Chondrocyte (in vitro differentiated cells): ENCODE measurements at regions not wholly inside any gene's neighbourhood (a gene's known extent, or its start where the extent isn't known, plus 50 kb on each side); places are given as distances from the start of the nearest gene placed in this dataset.

ENCODE experiments used
- DNase-seq: peaks from one replicate; pipeline ENCODE4 v3.0.0; 2021; ENCODE audit warnings: mixed read lengths, low spot score
- H3K27ac Mint-ChIP-seq: one replicate; pipeline ENCODE4 v1.8.0; 2021; ENCODE audit warnings: mild to moderate bottlenecking, moderate library complexity, mixed read lengths; ENCODE audit not compliant: unreplicated experiment
- H3K27me3 Mint-ChIP-seq: 2 replicates; pipeline ENCODE4 v1.8.0; 2021; ENCODE audit warnings: low read depth, mixed read lengths
- H3K36me3 Mint-ChIP-seq: 2 replicates; pipeline ENCODE4 v1.8.0; 2021; ENCODE audit warnings: low read depth, mixed read lengths
- H3K4me1 Mint-ChIP-seq: 2 replicates; pipeline ENCODE4 v1.8.0; 2021; ENCODE audit warnings: low read depth, mild to moderate bottlenecking, mixed read lengths
- H3K4me3 Mint-ChIP-seq: one replicate; pipeline ENCODE4 v1.8.0; 2021; ENCODE audit warnings: mild to moderate bottlenecking, moderate library complexity, mixed read lengths; ENCODE audit not compliant: unreplicated experiment
- H3K9me3 Mint-ChIP-seq: 2 replicates; pipeline ENCODE4 v1.8.0; 2021; ENCODE audit warnings: low read depth, mixed read lengths
- CTCF ChIP-seq: fragments of 200-600 bp; sonication (generic); IDR thresholded peaks from 2 replicates; pipeline ENCODE4 v1.5.0; 2021; ENCODE audit warnings: antibody characterized with exemption, mild to moderate bottlenecking, moderate library complexity

DNA sequence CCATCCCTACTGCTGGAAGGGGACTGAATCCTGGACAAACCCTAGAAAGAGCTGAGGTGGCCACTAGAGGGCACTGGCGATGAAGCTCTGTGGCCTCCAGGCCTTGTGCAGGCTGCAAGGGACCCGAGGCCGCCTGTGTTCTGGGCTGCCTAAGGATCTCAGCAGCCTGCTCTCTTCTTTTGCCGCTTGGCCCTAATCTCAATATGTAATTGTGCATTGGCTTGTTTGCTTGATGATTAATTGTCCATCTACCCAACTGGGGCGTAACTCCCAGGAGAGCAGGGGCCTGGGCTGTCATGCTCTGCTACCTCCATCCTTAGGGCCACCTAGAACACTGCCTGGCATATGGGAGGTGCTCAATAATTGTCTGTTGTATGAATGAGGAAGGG lies 73.8 kb downstream of the SYNE3 start:
- no peak overlapping the region for H3K4me3 Mint-ChIP-seq
- H3K4me1 Mint-ChIP-seq = peaks cover 29% of the 10 kb centered on the region
- no peaks in the 10 kb centered on the region for H3K27me3 Mint-ChIP-seq
- no peak for DNase-seq
- TF ChIP-seq CTCF = peak; percentile 94
- H3K27ac Mint-ChIP-seq = no peak overlapping the region
- no peaks in the 10 kb centered on the region for H3K9me3 Mint-ChIP-seq
- H3K36me3 Mint-ChIP-seq = peaks cover 13% of the 10 kb centered on the region

- no peak for TF ChIP-seq CTCF
- no peaks in the 10 kb centered on the region for H3K27me3 Mint-ChIP-seq
- no peaks in the 10 kb centered on the region for H3K9me3 Mint-ChIP-seq
- H3K27ac Mint-ChIP-seq = no peak overlapping the region
- peaks cover 14% of the 10 kb centered on the region for H3K36me3 Mint-ChIP-seq
- peaks cover 29% of the 10 kb centered on the region for H3K4me1 Mint-ChIP-seq
- H3K4me3 Mint-ChIP-seq = no peak overlapping the region
- no peak for DNase-seq
These were observed 74.3 kb downstream of the SYNE3 start for GRCh38 chr14:95442016-95442632.

- H3K27me3 Mint-ChIP-seq = no peaks in the 10 kb centered on the region
- H3K36me3 Mint-ChIP-seq = peaks cover 18% of the 10 kb centered on the region
- TF ChIP-seq CTCF = no peak
- H3K4me1 Mint-ChIP-seq = peaks cover 29% of the 10 kb centered on the region
- no peak overlapping the region for H3K4me3 Mint-ChIP-seq
- DNase-seq = no peak
- no peaks in the 10 kb centered on the region for H3K9me3 Mint-ChIP-seq
- peak overlapping the region; percentile 86 for H3K27ac Mint-ChIP-seq
These were observed 75.5 kb downstream of the SYNE3 start for GRCh38 chr14:95440951-95441350.

DNA sequence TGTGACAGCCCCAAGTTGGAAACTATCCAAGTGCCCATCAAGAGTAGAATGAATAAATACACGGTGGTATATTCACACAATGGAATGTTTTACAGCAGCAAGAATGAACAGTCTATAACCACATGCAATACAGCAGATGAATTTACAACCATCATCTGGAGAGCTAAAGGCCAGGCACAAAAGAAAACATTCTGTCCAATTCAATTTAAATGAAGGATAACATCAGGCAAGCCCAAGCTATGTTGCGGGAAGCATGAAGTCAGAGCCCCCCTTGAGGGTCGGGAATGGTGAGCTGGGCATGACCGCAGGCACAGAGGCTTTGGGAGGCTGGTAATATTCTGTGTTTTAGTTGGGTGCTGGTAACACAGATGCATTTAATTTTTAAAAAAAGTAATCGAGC lies 76.0 kb downstream of the SYNE3 start:
- Mint-ChIP-seq H3K27me3 (no peaks in the 10 kb centered on the region), H3K4me1 (peaks cover 29% of the 10 kb centered on the region), H3K36me3 (peaks cover 22% of the 10 kb centered on the region), H3K4me3 (no peak overlapping the region), H3K27ac (peak overlapping the region; percentile 86), H3K9me3 (peaks cover 4% of the 10 kb centered on the region)
- no peak for TF ChIP-seq CTCF
- no peak for DNase-seq

DNA sequence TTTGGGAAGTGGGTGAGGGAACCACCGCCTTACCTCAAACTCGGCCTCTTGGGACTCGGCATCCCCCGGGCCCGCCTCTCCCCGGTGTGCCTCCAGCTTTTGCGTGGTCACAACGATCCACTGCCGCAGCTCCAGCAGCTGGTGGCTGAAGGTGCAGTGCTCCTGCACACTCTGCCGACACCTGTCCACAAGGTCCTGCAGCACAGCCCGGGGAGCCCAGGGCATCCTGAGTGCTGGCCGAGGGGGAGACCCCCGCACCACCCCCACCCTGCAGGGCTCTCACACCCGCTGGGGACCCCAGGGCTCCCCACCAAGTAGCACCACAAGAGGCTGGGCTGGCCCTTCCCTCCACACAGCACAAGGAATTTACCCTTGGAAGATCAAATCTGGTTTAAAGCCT lies 76.6 kb downstream of the SYNE3 start:
- H3K27me3 Mint-ChIP-seq = no peaks in the 10 kb centered on the region

More for the DNA sequence above, 76.6 kb downstream of the SYNE3 start:
- Mint-ChIP-seq H3K4me3 (no peak overlapping the region), H3K9me3 (peaks cover 10% of the 10 kb centered on the region), H3K4me1 (peaks cover 29% of the 10 kb centered on the region), H3K27ac (no peak overlapping the region), H3K36me3 (peaks cover 29% of the 10 kb centered on the region)
- TF ChIP-seq CTCF = no peak
- no peak for DNase-seq
